NCI-H2171 treated with DMSO at 0.1 percent for 48 hours (cell line): ENCODE measurements at regions not wholly inside any gene's neighbourhood (a gene's known extent, or its start where the extent isn't known, plus 50 kb on each side); places are given as distances from the start of the nearest gene placed in this dataset.
A peak's percentile ranks its signal among the peaks of the same experiment; 100 is the strongest.

Source experiments
- DNase-seq: peaks from one replicate; lab custom pipeline; 2025; lab: John Stamatoyannopoulos, UW

DNA sequence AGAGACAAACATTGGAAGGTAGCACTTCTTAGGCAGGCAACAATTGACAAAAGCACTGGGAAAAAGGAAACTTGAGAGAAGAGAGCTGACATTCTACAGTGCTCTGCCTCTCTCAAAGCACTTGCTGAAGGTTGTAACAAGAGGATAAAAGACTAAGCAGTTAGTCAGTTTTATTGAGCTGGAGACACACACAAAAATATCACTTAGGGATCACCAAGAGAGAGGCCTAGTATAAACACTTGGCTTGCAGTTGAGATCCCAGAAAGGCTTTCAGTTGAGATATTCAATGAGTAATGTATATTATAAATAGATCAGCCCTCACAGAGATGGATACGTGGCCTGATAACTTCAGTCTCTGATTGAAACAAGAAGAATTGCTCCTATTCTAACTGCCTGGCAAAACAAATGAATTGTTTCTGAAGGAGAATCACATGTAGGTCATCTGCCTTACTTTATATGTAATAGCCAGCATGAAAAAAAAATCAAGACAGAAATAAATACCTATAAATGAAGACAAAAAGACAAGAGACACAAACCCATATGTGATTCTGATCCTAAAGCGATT is 747.2 kb upstream of the MAN1A1 start:
- no peak for DNase-seq

DNA sequence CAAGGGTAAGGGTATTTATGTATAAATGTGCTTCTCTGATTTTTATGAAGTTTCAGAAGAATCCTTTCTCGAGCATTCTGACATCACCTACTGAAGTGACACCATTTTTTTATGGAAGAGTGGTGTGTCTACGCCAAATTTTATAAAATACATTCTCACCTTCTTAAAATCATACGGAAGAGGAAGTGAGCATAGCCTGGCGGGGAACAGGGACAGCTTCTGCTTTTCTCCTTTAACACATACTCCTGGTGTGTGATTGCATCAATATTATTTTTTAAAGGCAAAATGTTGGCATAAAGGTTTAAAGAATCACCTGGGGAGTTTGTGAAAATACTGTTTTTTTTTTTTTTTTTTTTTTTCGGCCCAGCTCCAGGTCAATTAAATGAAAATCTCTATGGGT is 733.6 kb upstream of the MAN1A1 start:
- no peak for DNase-seq

DNA sequence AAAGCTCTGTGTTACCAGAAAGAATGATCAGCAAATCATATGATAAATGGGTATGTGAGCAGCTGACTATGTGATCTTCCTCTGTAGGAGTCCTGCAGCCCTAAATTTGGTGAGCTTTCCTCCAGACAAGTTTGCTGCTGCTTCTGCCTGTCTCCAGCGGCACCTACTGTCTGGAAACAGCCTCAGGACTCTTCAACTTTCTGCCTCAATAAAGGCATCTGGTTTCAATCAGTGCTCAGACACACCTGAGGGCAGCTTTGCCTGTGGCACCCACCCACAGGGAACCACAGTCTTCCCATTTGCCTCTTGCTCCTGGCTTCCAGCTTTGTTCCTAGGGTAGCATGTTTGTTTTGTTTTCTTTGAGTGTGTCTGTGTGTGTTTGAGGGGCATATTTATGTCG is 727.9 kb upstream of the MAN1A1 start:
- peak; percentile 48 for DNase-seq

DNA sequence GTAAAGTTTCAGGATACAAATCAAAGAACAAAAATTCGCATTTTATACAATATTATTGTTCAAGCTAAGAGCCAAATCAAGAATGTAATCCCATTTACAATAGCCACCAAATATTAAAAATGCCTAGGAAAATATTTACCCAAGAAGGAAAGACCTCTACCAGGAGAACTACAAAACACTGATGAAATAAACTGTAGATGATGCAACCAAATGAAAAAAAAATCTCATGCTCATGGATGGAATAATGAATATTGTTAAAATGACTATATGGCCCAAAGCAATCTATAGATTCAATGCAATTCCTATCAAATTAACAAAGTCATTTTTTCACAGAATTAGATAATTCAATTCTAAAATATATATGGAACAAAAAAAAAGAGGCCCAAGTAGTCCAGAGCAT is 708.8 kb upstream of the MAN1A1 start:
- DNase-seq: no peak

DNA sequence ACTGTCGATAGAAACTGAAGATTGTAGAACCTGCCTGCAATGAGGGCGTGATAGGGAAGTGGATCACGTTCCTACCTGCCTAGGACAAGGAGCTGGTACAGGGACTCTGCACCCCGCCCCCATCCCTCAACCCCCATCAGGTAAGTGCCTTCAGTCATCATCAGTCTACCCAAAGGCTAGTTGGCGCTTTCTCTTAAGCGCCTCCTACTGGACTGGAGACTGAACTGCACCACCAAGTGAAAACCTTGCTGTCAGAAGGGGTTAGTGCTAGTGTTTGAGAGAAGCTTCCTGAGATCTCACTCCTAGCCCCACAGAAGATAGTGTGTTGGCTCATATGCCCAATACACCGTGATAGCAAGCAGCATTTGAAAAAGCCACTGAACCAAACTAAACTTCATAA is 706.5 kb upstream of the MAN1A1 start:
- DNase-seq: peak; percentile 16

DNA sequence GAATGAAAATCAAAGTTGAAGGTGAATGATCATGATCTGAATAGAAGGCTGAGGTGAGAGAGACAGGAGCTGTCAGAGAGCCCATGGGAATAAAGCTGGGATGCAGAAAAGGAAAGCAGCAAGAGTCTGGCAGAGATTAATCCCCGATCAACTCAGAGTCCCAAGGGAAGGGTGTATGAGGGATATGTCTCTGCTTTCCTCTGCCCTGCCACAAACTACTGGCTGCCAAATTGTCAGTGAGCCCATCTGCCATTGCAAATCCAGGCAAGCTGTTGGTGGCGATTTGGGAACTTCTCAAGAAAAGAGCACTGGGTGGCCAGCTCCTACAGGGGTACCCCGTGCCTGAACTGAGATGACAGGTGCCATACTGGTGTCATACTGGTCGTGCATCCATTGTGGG is 705.5 kb upstream of the MAN1A1 start:
- peak; percentile 94 for DNase-seq

DNA sequence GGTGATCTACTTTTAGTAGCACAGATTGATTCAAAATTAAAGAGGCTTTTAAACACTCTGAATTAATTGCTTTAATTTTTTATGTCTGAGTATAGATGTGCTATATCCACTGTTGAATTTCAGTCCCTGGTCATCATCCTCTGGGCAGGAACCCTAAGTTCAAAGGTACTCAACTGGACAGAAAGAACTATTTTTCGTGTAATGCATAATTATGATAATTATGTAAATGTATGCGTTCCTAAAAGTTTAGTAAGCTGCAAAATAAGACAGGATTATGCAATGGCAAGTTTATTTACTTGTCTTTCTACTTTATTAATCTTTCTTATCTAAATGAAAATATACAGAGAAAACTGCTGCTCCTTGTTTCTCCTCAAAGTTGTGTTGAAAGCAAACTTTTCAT is 690.1 kb upstream of the MAN1A1 start:
- no peak for DNase-seq

DNA sequence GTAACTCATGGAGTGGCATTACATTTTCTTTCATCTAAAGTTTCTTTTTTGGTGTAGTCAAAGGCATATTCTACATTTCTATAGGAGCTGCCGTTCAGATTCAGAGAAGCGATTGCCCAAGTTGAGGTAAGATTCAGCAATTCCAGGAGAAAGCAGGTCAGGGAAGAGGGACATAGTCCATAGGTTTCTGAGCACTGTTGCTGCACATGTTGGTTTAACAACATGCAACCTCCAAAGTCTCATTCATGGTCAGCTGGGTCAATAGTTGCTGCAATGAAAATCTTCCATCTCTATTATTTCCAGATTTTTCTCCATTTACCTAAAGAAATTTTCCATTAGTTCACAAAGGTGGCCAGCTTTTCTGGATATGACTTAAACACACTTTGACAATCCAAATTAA is 682.3 kb upstream of the MAN1A1 start:
- no peak for DNase-seq

DNA sequence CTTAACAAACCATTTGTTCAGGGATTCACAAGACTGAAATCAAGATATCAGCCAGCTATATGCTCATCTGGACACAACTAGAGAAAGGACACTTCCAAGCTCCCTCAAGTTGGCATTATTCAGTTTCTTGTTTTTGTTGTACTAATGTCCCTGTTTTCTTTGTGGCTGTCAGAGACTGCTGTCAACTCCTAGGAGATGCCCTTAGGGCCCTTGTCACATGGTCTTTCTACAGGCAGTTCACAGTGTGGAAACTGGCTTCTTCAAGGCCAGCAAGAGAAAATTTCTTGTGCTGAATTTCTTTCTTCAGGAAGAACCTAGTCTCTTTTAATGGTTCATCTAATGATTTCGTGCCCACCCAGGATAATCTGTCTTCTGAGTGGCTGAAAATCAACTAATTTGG is 677.2 kb upstream of the MAN1A1 start:
- no peak for DNase-seq

DNA sequence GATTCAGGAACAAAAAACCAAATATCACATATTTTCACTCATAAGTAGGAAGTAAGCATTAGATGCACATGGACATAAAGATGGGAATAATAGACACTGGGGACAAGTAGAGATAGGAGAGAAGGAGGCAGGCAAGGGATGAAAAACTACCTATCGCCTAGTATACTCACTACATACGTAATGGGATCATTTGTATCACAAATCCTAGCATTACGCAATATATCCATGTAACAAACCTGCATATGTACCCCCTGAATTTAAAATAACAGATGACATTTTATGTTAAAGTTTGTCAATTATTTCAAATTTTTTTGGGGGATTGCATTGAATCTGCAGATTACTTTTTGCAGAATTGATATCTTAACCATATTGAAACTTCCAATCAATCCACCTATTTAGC is 660.5 kb upstream of the MAN1A1 start:
- DNase-seq: no peak

DNA sequence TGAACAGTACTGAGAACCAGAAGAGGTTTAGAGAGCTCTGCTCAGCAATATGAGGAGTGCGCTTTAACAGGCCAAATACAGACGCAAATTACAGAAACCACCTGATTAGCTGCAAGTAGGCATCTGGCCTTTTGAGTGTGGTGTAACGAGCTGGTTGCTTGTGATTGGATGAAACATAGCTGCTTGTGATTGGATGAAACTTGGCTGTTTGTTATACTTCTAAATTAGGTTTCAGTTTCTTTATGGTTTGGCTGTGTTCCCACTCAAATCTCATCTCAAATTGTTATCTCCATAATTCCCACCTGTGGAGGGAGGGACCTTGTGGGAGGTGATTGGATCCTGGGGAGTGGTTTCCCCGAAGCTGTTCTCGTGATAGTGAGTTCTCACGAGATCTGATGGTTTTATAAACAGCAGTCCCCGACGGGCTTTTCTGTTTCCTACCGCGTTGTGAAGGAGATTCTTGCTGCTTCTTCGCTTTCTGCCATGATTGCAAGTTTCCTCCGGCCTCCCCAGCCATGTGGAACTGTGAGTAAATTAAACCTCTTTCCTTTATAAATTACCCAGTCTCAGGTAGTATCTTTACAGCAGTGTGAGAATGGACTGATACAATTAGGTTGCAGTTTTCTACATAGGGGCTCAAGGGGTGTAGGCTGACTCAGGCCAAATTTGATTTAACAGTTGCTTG is 655.9 kb upstream of the MAN1A1 start:
- peak; percentile 88 for DNase-seq

DNA sequence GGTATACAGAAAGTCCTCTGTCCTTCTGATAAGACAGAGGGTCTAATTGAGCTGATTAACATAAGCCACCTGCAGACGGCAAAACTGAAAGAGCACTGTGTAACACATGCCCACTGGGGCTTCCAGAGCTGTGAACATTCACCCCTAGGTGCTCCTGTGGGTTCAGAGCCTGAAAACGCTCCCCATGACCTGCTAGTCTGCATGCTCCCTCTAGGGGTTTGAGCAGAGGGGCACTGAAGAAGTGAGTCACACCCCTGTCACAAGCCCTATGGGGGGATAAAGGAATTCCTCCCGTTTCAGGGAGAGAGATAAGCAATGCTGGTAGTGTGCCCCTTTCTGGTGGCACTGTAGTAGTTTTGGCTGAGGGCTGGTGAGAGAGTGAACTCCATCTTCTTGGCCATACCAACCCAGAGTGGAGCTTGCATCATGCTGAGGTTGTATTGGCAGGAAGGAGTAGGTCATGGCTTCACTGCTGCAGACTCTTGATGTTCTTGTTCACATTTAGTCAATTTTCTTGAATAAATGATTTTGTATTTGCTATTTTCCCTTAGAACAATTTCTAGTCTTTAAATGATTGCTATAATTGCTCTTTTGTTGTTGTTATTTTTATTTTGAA is 637.5 kb upstream of the MAN1A1 start:
- no peak for DNase-seq

DNA sequence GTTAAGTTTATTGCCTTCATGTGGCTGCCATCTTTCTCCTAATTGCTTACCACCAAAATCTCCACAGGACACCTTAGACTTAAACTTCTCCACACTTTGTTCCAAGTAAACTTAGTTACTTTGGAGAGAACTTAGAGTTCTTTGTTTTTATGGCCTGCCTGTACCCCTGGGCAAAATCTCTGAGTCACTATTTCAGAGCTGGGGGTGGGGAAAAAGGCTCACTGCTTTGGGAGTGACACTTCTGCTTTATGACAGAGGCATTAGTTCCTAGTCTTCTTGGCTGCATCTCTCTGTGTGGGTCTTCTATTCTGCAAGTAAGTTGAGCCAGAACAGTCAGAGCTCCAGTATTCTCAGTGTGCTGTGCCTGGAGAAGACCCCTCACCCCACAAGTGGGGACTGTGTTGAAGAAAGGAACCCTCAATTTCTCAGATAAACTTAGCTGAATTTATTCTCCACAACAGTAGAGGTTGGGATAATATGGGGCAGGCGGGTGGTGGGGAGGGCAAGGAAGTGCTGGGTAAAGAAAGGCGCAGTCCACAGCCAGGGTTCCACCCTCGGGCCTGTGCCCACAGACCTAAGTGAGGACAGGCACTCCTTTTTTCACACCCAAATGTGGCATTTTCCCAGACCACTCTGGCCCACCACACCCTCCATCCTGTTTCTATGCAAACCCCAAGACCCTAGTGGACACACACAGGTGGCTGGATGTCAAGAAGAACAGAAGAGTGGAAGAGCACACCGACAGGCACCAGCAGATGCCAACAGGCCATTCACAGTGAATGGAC is 636.6 kb upstream of the MAN1A1 start:
- DNase-seq: no peak

DNA sequence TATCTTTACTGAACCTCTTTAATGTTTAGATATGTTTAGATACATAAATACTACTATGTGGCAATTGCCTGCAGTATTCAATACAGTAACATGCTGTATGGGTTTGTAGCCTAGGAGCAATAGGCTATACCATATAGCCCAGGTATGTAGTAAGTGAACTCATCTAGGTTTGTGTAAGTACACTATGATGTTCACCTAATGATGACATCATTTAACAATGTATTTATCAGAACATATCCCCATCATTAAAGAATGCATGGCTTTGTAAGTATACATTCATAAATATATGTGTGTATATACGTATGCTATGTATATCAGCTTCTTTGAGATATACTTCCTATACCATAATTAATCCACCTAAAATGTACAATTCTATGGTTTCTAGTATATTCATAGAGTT is 631.2 kb upstream of the MAN1A1 start:
- no peak for DNase-seq

DNA sequence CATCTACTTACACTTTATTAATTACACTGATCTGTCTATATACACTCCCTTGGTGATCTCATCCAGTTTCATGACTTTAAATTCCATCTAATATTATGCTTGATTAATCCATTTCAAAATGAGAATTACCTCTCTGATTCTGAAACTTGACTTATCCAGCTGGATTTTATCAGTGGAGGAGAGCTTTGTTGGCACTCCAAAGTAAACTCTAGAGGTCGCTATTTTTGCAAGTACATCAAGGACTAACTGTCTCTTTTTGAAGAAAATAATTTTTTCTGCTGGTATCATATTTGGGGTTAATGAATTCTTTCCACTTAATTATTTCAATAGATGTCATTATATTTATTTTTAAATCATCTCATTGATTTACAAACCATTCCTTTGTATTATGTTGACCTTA is 630.3 kb upstream of the MAN1A1 start:
- DNase-seq: peak; percentile 10

DNA sequence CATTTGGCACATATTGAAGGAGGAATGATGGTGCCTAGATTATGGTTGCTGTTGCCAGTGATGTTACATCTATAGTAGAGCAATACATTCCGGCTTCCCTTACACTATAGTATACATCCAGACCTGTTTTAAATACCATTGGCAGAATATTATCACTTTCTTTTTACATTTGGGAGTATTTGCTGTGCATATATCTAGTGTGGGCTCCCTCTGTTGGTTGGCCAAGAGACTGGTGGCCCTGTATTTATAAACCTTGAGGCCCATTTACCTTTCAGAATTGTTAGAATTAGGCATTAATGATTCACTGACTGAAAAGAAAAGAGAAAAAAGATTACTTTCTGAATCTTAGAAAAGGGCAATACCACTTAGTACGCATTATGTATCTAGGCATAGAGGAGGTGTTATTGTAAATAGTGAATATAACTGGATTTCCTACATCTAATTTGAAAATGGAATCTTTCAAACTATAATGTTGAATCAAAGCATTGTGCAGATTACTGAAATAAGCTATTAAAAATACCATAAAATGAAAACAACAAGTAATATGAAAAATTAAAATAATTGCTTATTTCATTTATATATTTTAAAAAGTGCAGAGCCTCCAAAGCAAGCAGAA is 628.8 kb upstream of the MAN1A1 start:
- peak; percentile 15 for DNase-seq

DNA sequence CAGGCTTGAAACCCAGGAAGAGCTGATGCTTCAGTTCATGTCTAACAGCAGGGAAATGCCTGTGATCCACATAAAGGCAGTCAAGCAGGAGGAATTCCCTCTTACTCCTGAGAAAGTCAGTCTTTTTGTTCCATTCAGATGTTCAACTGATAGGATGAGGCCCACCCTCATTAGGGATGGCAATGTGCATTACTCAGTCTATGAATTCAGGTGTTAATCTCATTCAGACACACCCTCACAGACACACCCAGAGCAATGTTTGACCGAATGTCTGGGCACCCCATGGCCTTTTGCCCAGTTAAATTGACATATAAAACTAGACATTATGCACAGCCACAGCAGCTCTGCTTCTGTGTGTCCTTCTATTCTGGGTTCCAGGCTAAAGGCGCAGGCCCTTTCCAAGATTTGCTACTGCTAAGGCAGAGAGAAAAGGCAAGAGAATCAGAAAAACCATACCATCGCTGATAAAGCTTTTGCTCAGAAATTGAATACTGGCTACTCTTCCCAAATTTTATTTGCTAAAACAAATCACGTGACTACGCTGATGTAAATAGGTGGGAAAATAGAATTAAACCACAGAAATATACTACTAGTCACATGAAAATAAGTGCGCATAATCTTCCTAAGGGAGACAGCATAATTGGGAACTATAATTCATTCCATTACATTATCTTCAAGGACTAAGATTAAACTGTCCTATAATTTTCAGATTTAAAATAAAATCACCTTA is 625.0 kb upstream of the MAN1A1 start:
- DNase-seq: no peak

DNA sequence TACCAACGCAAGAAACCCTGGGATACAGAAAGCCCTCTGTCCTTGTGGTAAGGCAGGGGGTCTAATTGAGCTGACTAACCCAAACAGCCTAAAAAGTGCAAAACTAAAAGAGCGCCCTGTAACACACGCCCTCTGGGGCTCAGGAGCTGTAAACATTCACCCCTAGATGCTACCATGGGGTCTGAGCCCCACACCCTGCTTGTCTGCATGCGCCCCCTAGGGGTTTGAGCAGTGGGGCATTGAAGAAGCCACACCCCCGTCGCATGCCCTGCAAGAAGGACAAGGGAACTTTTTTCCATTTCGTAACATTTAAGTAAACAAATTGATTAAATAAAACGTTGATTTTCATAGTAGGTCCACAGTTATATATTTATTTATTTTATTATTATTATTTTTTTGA is 616.9 kb upstream of the MAN1A1 start:
- DNase-seq: no peak

DNA sequence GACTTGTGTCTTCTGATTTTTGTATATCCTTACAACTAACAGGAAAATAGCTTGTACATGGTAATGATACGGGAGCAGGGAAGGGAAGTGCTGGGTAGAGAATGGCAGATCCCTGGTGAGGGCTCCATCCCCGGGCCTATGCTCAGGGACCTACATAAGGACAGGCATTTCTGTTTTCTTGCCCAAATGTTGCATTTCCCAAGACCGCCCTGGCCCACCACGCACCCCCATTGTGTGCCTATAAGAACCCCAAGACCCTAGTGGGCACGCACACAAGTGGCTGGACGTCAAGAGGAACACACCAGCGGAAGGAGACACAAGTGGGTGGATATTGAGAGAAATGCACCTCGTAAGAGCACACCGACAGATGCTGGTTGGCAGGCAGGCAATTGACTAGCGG is 616.3 kb upstream of the MAN1A1 start:
- no peak for DNase-seq

DNA sequence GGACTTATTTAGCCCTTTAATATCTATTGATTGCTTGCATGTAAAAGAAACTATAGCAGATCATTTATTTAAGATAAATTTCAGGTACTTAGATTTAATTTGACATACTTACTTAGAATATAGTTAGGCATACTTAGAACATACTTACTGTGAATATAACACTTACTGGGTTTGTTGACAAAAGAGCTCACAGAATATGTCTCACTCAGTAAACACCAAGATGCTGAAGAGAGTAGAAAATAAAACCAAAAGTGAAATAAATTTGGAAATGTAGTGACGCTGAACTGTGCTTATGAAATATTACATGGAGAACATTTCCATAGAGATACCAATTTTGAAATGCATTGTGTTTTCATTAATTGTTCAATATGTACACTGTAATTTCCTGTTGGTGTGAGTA is 615.4 kb upstream of the MAN1A1 start:
- DNase-seq: no peak

DNA sequence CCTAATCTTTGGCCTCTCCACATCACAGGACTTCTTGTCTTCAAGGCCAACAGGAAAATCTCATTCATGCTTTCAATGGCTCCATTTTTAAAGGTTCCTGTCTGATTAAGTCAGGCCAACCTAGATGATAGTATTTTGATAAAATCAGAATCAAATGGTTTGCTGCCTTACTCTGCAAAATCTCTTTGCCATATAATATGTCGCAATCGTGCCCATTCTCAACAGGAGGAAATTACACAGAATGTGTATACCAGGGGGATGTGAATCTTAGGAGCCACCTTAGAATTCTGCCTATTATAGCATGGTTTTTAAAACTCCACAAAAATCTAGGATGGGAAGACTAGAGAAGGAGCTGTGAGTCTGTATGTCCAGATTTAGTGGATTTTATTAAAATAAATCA is 612.9 kb upstream of the MAN1A1 start:
- DNase-seq: no peak

DNA sequence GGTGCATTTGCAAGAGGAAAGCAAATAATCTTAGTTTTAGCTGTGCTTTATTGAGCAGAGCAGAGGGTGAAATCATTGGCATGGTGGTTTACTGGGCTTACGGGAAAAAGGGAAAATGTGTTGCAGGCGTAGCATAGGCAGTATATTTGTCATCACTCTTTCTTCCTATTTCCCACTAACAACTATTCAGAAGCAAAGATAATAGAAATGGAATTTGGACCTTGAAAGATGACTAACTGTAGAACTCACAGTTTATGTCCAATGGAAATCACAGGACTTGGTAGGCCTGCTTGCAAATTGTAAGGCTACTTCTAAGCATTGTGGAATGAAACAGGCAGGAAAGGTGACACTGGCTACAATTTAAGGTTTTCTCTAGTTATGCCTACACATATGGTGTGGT is 611.9 kb upstream of the MAN1A1 start:
- DNase-seq: no peak
